Fibroblast of skin of right quadriceps (primary cell): ENCODE measurements at regions not wholly inside any gene's neighbourhood (a gene's known extent, or its start where the extent isn't known, plus 50 kb on each side); places are given as distances from the start of the nearest gene placed in this dataset.

Source experiments
- DNase-seq: peaks from one replicate; pipeline ENCODE4 v3.0.0-alpha.2; 2013

- DNase-seq = no peak
Measured at GRCh38 chr1:43065191-43065590, 106.5 kb upstream of the SLC2A1 start.

- no peak for DNase-seq
Measured at GRCh38 chr1:43063394-43064219, 104.9 kb upstream of the SLC2A1 start.

- DNase-seq = no peak
Measured at GRCh38 chr1:43062527-43063095, 103.9 kb upstream of the SLC2A1 start.

- DNase-seq = no peak
Measured at GRCh38 chr1:43061757-43062156, 103.1 kb upstream of the SLC2A1 start.

GRCh38 chr1:43059640-43060574 lies 101.2 kb upstream of the SLC2A1 start:
- DNase-seq = peak; percentile 26

GRCh38 chr1:43058545-43059360 lies 100.1 kb upstream of the SLC2A1 start:
- peak; percentile 84 for DNase-seq

- no peak for DNase-seq
Measured at GRCh38 chr1:43058056-43058455, 99.4 kb upstream of the SLC2A1 start.

- no peak for DNase-seq
Measured at GRCh38 chr1:43057567-43057966, 98.9 kb upstream of the SLC2A1 start.

GRCh38 chr1:43056981-43057391 lies 98.3 kb upstream of the SLC2A1 start:
- DNase-seq = peak; percentile 25

- no peak for DNase-seq
Measured at GRCh38 chr1:43056460-43056859, 97.8 kb upstream of the SLC2A1 start.

- peak; percentile 40 for DNase-seq
Measured at GRCh38 chr1:43054961-43055360, 96.3 kb upstream of the SLC2A1 start.

- no peak for DNase-seq
Measured at GRCh38 chr1:43052786-43053439, 94.2 kb upstream of the SLC2A1 start.

GRCh38 chr1:43052322-43052721 lies 93.7 kb upstream of the SLC2A1 start:
- DNase-seq = no peak

- DNase-seq = peak; percentile 61
Measured at GRCh38 chr1:43049481-43049880, 90.8 kb upstream of the SLC2A1 start.

GRCh38 chr1:43048601-43049011 lies 89.9 kb upstream of the SLC2A1 start:
- no peak for DNase-seq

- DNase-seq = no peak
Measured at GRCh38 chr1:43047135-43047534, 88.5 kb upstream of the SLC2A1 start.

GRCh38 chr1:43044572-43045361 lies 86.1 kb upstream of the SLC2A1 start:
- DNase-seq = no peak

GRCh38 chr1:43043695-43044094 lies 85.0 kb upstream of the SLC2A1 start:
- DNase-seq = no peak

GRCh38 chr1:43042773-43043457 lies 84.2 kb upstream of the SLC2A1 start:
- no peak for DNase-seq

GRCh38 chr1:43042127-43042526 lies 83.5 kb upstream of the SLC2A1 start:
- DNase-seq = no peak

- no peak for DNase-seq
Measured at GRCh38 chr1:43041591-43041990, 82.9 kb upstream of the SLC2A1 start.
